ENCODE measurements at regions not wholly inside any gene's neighbourhood (a gene's known extent, or its start where the extent isn't known, plus 50 kb on each side); places are given as distances from the start of the nearest gene placed in this dataset.

DNA sequence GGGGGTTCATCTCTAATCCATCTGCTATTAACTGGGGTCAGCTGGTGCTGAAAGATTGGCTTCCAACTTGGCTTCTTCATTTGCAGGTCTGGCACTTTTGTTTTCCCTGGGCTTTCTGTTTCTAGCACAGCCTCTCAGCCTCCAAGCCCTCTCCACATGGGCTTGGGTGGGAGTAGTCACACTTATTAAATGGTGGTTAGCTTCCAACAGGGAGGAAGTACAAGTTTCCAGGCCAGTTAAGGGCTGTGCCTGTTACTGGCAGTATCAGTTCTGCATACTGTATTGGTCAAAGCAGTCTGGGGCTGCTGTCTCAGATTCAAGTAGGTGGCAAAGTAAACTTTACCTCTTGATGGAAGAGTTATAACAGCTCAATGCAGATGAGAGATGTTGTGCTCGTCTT is 627.1 kb upstream of the CCDC54 start:
- TF ChIP-seq, protein P1, sequence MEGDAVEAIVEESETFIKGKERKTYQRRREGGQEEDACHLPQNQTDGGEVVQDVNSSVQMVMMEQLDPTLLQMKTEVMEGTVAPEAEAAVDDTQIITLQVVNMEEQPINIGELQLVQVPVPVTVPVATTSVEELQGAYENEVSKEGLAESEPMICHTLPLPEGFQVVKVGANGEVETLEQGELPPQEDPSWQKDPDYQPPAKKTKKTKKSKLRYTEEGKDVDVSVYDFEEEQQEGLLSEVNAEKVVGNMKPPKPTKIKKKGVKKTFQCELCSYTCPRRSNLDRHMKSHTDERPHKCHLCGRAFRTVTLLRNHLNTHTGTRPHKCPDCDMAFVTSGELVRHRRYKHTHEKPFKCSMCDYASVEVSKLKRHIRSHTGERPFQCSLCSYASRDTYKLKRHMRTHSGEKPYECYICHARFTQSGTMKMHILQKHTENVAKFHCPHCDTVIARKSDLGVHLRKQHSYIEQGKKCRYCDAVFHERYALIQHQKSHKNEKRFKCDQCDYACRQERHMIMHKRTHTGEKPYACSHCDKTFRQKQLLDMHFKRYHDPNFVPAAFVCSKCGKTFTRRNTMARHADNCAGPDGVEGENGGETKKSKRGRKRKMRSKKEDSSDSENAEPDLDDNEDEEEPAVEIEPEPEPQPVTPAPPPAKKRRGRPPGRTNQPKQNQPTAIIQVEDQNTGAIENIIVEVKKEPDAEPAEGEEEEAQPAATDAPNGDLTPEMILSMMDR (IDR thresholded peaks at IDR 0.05) = no peak
- Histone ChIP-seq H3K4me1 (peaks cover 6% of the 10 kb centered on the region), H3K4me2 (ENCODE audit: low read length) (no peak overlapping the region), H3K9ac (no peak overlapping the region), H2AFZ (no peak overlapping the region), H3K9me3 (ENCODE audit: control insufficient read depth, low read length) (no peaks in the 10 kb centered on the region), H3K4me3 (ENCODE audit: low read depth, low read length) (no peak overlapping the region), H3K27ac (no peak overlapping the region), H3K27me3 (ENCODE audit: control insufficient read depth, insufficient read depth, low read length) (no peaks in the 10 kb centered on the region), H3K79me2 (no peaks in the 10 kb centered on the region), H3K36me3 (ENCODE audit: control insufficient read depth, insufficient read depth, low read length) (no peaks in the 10 kb centered on the region)

DNA sequence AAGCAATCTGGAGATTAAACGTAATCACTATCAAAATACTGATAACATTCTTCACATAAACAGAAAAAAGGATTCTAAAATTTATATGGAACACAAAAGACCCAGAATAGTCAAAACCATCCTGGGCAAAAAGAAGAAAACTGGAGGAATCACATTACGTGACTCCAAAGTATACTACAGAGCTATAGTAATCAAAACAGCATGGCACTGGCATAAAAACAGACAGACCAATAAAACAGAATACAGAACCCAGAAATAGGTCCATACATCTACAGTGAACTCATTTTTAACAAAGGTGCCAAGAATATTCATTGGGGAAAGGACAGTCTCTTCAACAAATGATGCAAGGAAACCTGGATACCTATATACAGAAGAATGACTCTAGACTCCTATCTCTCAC is 621.9 kb upstream of the CCDC54 start:
- Histone ChIP-seq H3K79me2 (no peaks in the 10 kb centered on the region), H3K4me1 (no peaks in the 10 kb centered on the region), H2AFZ (no peak overlapping the region), H3K4me3 (ENCODE audit: low read depth, low read length) (no peak overlapping the region), H3K4me2 (ENCODE audit: low read length) (no peak overlapping the region), H3K27me3 (ENCODE audit: control insufficient read depth, insufficient read depth, low read length) (no peaks in the 10 kb centered on the region), H3K27ac (no peak overlapping the region), H3K9me3 (ENCODE audit: control insufficient read depth, low read length) (no peaks in the 10 kb centered on the region), H3K36me3 (ENCODE audit: control insufficient read depth, insufficient read depth, low read length) (no peaks in the 10 kb centered on the region), H3K9ac (no peak overlapping the region)
- TF ChIP-seq, protein P1 (IDR thresholded peaks at IDR 0.05) = no peak

DNA sequence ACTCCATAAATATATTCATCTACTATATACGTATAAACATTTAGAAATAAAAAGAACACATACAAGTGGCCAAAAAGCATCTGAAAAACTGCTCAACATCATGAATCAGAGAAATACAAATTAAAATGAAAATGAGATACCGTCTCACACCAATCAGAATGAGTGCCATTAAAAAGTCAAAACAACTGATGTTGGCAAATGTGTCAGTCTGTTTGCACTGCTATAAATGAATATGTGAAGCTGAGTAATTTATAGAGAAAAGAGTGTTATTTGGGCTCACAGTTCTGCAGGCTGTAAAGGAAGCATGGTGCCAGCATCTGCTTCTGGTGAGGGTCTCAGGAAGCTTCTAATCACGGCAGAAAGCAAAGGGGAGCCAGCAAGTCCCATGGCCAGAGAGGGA is 620.3 kb upstream of the CCDC54 start:
- Histone ChIP-seq H3K4me2 (ENCODE audit: low read length) (no peak overlapping the region), H3K27ac (no peak overlapping the region), H2AFZ (no peak overlapping the region), H3K9me3 (ENCODE audit: control insufficient read depth, low read length) (no peaks in the 10 kb centered on the region), H3K4me3 (ENCODE audit: low read depth, low read length) (no peak overlapping the region), H3K4me1 (no peaks in the 10 kb centered on the region), H3K79me2 (no peaks in the 10 kb centered on the region), H3K27me3 (ENCODE audit: control insufficient read depth, insufficient read depth, low read length) (no peaks in the 10 kb centered on the region), H3K36me3 (ENCODE audit: control insufficient read depth, insufficient read depth, low read length) (no peaks in the 10 kb centered on the region), H3K9ac (no peak overlapping the region)
- TF ChIP-seq, protein P1 (IDR thresholded peaks at IDR 0.05) = no peak

DNA sequence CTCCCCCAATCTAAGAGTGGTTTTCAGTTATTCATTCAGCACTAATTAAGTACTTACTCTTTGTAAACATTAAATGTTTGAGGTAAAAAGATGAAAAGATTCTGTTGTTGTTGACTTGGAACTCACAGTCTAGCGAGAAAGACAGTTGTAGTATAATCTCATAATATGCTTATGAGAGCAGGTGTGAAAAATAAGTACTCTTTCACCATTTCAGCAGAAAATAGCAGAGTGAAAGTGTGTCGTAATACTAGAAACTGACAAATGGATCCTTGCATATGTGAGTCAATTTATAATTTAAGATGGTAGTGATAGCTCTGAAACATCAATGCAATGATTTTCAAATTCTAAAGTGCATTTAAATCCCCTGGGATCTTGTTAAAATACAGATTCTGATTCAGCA is 618.8 kb upstream of the CCDC54 start:
- no peak overlapping the region for H3K4me3 ChIP-seq (ENCODE audit: low read depth, low read length)
- TF ChIP-seq, protein P1 (IDR thresholded peaks at IDR 0.05) = no peak
- H3K9ac ChIP-seq = no peak overlapping the region

DNA sequence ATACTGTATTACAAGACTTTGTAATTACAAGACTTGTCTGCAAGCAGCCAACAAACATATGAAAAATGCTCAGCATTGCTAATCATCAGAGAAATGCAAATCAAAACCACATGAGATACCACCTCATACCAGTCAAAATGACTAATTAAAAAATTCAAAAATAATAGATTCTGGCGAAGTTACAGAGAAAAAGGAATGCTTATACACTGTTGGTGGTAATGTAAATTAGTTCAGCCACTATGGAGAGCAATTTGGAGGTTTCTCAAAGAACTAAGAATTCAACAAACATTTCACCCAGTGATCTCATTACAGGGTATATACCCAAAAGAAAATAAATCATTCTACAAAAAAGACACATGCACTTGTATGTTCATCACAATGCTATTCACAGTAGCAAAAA is 617.5 kb upstream of the CCDC54 start:
- H3K27ac ChIP-seq = no peak overlapping the region
- TF ChIP-seq, protein P1 (IDR thresholded peaks at IDR 0.05) = no peak

More for the DNA sequence above, 618.8 kb upstream of the CCDC54 start:
- H3K4me2 ChIP-seq (ENCODE audit: low read length) = no peak overlapping the region
- no peaks in the 10 kb centered on the region for H3K36me3 ChIP-seq (ENCODE audit: control insufficient read depth, insufficient read depth, low read length)
- H3K27ac ChIP-seq = no peak overlapping the region
- no peaks in the 10 kb centered on the region for H3K9me3 ChIP-seq (ENCODE audit: control insufficient read depth, low read length)
- no peak overlapping the region for H2AFZ ChIP-seq
- H3K79me2 ChIP-seq = no peaks in the 10 kb centered on the region
- no peaks in the 10 kb centered on the region for H3K4me1 ChIP-seq
- H3K27me3 ChIP-seq (ENCODE audit: control insufficient read depth, insufficient read depth, low read length) = no peaks in the 10 kb centered on the region

More for the DNA sequence above, 617.5 kb upstream of the CCDC54 start:
- H3K4me2 ChIP-seq (ENCODE audit: low read length) = no peak overlapping the region
- no peaks in the 10 kb centered on the region for H3K27me3 ChIP-seq (ENCODE audit: control insufficient read depth, insufficient read depth, low read length)
- H3K4me1 ChIP-seq = no peaks in the 10 kb centered on the region
- H3K79me2 ChIP-seq = no peaks in the 10 kb centered on the region
- no peaks in the 10 kb centered on the region for H3K36me3 ChIP-seq (ENCODE audit: control insufficient read depth, insufficient read depth, low read length)
- H3K9ac ChIP-seq = no peak overlapping the region
- no peak overlapping the region for H3K4me3 ChIP-seq (ENCODE audit: low read depth, low read length)
- H3K9me3 ChIP-seq (ENCODE audit: control insufficient read depth, low read length) = no peaks in the 10 kb centered on the region
- no peak overlapping the region for H2AFZ ChIP-seq

Measured in parathyroid adenoma (tissue), 2 donors.